Pulmonary artery endothelial cell (primary cell): ENCODE measurements at regions not wholly inside any gene's neighbourhood (a gene's known extent, or its start where the extent isn't known, plus 50 kb on each side); places are given as distances from the start of the nearest gene placed in this dataset.

Source experiments
- DNase-seq: peaks from one replicate; pipeline ENCODE4 v3.0.0-alpha.2; 2011; ENCODE audit warnings: low read depth, low spot score

DNA sequence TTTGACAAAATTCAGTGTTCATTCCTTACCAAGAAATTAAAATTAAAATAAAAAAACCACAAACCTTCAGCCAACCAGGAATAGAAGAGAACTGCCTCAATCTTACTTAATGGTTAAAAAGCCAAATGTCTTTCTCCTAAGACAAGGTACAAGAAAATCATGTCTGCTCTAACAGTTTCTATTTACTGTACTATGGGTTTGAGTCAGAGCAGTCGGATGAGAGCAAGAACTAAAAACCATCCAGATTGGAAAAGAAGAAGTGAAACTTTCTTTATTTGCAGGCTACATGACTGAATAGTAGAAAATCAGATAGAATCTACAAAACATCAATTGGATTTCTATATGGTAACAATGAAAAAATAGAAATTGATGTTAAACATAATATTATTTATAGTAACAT lies 555.5 kb upstream of the TNP1 start:
- DNase-seq = no peak

DNA sequence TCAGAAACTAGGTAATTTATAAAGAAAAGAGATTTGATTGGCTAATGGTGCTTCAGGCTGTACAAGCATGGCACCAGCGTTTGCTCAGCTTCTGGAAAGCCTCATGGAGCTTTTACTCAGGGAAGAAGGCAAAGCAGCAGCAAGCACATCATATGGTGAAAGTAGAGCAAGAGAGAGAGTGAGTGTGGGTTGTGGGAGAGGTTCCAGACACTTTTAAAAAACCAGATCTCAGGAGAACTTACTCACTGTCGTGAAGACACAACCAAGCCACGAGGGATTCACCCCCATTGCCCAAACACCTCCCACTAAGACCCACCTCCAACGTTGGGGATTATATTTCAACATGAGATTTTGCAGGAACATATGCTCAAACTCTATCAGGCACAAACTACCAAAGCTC lies 554.6 kb upstream of the TNP1 start:
- no peak for DNase-seq

DNA sequence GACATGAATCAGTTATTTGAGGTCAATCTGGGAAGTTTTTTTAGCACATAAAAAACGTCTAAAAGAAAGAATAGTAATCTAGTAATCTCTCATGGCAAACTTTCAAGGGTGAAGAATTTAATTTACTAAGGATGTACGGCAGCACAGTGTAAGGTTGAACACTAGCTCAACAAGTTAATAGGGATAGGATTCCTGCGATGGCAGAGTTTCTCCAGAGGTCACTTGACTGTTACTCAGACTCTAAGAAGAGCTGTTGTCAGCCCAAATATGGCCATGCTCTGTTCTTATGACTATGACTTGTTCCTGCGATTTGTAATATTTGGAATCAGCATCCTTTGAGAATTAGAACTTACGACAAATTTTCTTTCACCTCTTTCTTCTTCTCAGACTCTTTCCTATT lies 553.3 kb upstream of the TNP1 start:
- DNase-seq = no peak

DNA sequence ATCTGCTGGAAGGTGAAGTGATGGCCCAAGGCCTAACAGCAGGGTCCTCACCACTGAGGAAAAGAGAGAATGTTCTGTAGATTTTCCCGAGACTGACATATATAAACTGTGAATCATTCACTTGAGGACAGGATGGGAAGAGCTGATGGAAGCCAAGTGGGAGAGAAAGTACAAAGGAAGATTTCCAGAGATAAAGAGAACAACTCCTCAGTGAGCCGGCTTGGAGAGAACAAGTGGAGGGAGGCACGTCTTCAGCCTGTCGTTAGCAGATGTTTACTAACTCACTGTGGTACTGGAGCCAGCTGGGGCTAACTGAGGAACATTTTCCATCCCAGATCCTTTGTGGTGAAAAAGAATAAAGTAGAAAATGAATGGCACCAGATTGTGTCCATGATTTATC lies 552.9 kb upstream of the TNP1 start:
- no peak for DNase-seq

DNA sequence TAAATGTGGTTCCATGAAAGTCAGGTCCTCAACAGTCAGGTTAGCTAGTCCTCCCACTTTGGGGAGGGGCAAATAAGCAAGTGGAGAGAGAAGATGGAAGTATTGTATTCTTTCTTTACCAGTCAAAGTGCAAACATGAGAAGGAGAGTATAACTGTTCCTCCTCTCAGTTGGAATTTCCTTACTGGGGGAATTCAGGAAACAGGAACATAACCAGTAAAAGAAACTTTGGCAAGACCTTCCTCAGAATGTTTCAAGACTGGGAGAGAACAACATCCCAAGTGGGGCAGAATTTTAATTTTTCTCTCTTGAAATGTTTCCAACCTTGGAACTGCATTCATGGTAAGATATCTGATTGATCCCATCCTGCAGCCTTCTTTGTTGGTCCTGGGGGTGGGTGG lies 552.4 kb upstream of the TNP1 start:
- no peak for DNase-seq

DNA sequence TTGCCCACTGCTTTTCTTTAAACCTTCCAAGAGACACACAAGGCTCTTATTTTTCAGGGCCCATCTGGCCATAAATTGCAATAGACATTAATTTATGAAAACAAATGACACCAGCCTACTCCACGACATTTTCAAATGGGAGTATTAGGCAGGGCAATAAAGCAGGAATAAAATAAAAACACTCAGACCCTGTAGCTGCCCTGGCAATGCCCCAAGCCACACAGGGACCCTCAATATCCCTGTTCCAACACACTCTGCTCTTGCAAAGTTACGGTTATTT lies 550.8 kb upstream of the TNP1 start:
- no peak for DNase-seq

DNA sequence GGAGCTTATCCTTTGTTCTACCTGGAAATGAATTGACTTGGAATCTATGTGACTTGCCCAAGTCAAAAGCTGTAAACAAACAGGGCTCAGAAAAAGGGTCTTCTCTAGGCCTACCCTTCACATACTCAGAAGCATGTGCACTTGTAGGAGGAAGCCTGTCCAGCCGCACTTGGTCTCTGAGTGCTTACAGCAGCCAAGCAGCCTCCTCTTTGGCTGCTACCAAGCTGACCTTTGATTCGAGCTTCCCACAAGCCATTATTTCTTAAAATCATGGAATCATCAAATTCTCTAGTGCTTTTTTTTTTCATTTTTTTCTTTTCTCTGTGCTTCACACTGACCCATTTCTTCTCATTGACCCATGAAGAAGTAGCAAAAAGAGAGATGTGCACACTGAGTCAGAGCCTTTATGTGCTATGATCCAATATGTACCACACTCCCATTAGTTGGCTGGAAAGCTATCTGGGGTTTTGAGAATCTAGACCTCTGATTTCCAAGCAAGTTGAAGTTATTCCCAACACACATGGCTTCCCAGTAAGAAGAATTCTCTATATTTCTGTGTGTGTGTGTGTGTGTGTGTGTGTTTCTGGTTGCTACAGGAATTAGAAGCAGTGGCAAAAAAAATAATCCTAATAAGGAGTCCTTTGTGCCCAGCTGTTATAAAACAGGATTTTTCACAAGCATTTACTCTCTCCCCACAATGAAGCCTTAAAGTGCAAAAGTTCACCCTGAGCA lies 550.3 kb upstream of the TNP1 start:
- DNase-seq = no peak

DNA sequence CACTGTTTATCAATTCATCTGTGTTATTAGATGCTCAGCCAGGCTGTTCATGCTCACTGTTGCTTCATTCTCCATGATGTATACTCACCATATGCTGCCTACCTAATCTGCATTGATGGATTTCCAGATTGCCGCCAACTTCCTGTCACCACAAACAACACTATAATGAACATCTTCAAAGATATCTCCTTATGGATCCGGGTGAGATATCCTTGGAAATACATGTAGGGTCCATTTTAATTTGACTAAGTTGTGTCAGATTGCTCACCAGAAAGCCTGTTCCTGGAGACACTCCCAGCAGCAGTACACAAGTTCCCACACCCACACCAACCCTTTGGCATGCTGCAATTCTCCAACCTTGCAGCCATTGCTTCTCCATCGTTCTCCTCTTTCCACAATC lies 547.5 kb upstream of the TNP1 start:
- DNase-seq = no peak

DNA sequence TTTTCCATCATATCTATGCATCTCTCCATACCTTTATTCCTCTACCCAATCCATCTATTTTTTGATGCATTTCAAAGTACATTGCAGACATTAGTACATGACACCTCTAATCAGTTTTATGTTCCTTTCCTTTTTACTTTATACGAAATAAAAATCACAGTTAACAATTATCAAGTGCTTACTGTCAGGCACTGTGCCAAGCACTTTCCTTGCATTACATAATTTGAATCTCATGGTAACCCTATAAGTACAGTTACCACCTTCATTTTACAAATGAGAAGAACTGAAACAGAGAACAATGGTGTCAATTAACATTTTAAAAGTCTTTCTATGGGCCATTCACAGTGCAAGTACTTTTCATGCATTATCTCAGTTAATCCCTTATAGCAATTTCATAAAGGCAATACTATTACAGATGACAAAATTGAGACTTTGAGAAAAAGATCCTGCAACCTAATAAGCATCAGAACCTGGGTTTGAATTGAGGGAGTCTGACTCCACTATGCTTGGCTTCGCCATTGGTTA lies 544.4 kb upstream of the TNP1 start:
- DNase-seq = no peak

DNA sequence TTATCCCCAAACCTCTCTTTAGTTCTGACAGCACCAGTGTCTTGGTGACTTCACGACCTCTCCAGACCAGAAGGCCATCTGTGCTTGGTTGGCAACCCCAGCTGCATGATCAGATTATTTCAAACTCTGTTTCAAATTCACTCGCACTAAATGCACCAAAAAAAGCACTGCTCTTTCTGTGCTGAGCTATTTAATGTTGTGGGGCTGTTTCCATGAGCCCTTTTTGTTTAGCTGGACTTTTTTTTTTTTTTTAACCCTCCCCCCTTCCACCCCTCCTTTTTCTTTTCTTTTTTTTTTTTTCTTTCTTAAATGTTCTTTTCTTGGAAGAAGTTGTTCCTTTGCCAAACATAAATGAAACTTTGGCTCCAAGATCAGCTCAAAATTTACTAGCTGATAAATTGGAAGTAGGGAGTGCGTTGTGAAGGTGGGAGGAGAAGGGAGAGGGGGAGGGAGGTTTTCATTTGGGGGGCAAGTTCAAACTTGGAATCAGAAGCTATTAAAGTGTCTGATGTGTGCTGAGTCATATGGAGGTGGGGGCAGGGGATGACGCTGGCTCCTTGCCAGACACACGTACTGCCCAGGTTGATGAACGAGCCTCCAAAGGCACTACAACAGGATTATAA lies 543.0 kb upstream of the TNP1 start:
- no peak for DNase-seq

DNA sequence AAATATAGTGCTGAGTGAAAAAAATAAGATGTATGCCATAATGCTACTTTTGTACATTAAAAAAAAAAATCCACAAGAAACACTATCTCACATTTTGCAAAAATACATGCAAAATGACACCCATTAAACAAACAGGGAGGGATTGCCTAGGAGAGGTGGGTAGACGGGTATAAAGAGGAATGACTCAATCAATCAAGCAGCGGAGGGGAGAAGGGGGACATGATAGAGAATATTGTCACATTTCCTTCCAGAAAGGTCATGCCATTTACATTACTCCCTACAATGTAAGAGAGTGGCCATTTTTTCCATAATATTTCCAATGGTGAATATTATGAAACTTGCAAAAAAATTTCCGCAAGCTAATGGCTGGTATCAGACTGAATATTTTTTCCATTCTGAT lies 542.3 kb upstream of the TNP1 start:
- no peak for DNase-seq

DNA sequence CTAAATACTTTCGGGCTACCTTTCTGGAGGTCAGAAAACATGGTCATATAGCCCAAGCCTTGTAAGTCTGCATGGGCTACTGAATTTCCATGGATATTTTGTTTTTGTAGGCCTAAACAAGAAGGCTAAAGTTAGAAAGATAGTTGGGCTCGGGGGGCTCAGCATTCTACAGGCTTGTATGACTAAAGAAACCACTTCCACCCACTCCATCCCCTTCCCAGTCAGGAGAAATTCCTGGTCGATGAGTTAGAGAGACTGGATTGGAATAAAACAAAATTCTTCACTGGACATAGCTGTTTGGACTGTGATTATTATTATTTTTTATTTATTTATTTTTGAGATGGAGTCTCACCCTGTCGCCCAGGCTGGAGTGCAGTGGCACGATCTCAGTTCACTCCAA lies 539.4 kb upstream of the TNP1 start:
- DNase-seq = no peak

DNA sequence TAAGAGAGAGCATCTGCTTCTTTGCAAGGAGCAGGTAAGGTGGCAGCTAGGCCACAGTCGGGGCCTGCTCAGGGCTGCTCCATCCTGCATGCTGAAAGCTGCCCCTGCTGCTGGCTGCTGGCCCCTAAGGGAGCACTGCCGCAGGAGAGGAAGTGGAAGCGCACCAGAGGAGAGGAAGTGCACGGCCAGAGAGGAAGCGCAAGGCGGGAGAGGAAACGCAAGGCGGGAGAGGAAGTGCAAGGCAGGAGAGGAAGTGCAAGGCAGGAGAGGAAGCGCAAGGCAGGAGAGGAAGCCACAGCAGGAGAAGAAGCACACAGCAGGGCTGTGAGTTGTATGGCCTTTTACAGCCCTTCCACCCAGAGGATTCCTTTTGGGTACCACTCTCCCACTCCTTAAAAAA lies 539.0 kb upstream of the TNP1 start:
- DNase-seq = no peak

DNA sequence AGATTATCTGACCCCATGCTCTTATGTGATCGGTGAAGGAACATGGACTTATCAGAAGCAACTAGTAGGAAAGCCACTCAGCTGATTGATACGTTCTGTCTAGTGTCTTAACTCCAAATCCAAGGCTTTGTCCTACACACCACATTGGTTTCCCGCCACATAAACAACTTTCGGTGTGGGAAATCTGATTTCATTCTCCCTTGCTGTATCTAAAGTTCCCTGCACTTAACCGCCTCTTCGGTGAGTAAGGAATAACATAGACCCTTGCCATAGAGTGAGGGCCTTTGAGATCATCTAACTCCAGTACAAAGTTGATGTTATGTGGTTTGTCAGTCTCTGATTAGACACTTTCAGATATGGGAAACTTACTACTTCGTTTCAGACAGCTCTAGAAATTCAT lies 538.2 kb upstream of the TNP1 start:
- no peak for DNase-seq

DNA sequence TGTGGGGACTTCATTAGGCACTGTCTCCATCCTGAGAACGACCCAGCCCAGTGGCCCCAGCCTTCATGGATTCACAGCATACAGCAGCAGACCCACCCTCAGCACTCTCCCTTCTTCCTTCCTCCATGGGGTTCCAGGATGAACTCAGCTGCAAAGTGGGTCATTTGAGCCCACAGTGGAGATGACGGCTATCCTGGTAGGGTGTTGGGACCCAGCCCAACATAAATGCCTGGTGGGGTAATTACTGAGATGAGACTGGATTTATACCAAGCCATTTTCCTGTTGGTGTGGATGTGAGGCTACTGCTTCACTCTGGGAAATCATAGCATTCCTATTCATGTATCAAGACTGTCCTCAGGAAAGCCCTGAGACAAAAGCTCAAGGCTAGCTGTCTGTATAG lies 536.7 kb upstream of the TNP1 start:
- DNase-seq = no peak

DNA sequence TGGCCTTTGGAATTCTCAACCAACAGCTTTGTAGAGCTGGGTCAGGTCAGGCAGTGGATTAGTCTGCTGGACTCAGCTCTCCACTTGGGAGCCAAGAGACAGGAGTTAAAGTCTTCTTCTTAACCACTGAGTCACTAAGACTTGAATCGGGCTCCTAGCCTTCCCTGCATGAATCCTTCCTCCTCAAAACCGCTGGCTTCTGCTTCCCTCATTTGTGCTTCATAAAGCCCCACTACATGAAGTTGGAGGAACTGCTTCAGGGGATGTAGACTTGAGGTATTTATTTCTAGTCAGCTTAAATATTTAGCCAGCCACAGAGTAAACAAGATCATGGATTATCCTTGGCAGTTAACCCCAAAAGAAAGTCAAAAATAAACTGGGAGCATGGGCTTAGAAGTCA lies 536.3 kb upstream of the TNP1 start:
- DNase-seq = no peak

DNA sequence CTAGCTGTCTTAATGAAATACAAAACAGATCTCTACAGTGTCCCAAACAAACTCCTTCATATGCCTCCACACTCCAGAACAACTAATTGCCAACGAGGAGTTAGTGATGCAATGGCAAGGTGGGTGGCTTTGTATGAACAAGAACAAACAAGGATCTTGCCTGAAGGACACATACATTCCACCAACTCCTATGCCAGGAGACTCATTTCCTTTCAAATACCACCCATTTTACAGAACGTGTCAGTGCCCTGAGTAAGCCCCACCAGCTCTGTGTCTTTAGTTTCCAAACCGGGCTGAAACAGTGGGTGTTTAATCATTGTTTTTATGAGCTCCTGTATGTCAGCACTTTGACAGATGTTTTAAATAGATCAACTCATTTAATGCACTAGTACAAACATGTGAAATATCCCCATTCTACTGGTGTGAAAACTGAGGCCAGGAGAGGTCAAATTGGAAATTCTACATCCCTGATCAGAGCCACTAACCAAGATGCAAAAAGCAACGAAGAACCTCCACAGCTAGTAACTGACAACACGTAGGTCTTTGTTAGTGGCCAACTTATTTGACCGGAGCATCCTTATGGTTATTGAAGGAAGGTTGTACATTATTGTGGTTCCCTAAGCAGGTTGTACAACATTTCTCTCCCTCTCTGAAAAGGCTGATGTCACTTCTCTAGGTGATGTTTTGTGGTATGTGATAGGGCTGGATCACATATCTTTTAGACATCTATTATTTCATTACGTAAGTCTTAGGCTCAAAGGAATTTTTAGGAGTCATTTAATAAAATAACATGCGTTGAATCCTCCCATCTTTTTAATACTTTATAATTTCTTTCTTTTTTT lies 534.9 kb upstream of the TNP1 start:
- no peak for DNase-seq

DNA sequence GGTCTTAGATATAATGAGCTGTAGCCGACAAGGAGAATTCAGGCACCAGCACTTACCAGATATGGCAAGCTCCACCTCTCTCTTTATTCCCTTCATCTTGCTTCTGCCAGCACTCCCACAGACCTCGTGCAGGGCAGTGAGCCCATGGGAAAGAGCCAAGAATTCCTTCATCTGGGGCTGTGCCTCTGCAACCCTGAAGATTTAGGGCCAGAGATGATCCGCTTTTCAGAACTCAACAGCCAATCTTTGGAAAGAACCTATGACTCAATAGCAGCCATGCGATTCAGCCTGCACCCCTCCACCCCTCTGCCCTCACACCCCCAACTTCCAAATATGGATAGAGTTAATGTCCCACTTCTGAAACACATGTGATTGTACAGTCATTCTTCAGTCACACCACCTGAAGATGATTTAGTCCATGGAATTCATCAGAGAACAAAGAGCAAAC lies 533.7 kb upstream of the TNP1 start:
- DNase-seq = no peak

DNA sequence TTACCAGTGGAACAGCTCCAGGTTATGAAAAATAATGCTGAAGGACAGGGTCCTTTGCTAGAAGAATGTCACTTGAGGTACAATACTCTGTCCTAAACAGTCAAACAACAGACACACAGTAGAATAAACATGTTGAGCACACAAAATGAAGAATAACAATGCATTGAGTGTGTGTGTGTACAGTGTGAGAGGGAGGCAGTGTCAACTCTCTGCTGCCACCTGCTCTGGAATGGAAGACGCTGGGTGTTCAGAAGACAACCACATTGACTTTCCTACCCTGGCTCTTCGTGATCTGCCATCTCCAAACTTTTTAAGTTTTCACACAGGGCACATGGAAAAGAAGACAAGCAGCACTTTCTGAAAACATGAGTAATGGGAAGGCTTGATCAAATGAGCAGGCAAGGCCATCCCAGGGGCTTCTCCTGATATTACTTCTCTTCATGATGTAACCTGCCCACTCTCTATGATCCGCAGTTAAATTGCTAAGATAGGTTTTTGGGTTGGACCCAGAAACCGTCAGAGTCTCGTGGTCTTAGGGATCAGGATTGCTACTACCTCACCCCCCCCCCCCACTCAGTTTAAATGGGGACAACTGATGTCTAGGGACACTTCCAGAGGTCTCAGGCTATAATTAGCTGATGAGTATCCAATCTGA lies 533.2 kb upstream of the TNP1 start:
- DNase-seq = no peak

DNA sequence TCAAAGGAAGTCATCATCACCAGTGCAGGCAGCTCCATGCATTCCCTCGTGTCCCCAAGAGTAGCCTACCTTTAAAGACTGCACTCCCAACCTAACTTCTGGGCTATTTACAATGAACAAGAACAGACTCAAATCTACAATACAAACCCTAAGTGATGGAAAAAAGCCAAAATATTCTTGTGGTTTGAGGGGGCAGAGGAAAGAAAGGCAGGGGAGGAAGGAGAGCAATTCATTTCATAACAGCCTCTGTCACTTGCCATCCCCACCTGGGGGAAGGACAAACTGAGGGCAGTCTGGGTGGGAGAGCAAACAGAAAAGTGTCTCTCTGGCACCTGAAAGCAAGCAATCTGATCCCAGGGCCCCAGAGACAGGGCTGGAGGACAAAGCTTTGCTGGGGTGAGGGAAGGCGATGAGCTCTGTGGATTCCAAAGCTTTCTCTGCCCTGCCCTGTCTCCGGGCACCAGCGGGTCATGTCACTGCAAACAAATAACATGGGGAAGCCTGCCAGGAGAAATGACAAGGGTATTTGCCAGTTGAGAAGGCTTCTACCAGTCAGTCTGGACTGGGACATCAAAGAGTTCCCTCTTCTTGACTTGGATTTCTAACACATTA lies 528.0 kb upstream of the TNP1 start:
- DNase-seq = no peak

DNA sequence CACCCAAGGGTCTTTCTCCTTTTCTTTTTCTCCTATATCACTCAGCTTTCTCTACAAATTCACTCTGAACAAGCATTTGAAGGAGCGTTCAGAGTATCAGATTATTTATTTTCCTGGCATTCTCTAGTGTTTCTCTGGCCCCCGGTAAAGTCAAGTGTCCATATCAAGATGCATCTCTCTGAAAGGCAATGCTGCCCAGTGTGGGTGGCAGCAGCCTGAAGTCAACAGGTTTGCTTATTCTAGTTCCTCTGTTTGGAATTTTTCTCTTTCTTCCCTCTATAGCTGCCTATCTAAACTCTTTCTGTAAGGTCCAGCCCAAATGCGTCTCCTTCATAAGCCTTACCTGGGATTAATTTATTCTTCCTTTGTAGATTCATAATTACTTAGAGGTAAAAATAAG lies 526.2 kb upstream of the TNP1 start:
- DNase-seq = no peak

DNA sequence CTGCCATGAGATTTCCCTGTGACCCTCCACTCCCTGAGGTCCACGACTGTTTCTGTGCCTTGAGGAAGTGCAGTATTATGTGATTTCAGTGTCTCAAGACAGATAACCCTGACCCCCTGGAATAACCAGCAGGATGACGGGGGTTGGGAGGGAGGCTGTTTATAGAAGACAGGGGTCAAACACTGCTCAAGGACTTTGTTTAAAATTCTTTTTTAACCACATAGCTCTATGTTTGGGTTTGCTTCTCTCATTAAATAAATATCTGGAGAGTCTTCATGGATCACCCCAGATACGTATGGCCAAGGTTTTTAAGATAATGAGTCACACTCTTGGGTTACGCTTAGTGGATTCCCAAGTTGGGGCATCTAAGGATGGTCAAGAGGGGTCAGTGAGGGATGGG lies 523.8 kb upstream of the TNP1 start:
- DNase-seq = no peak
